GM12875 (cell line): ENCODE measurements at regions not wholly inside any gene's neighbourhood (a gene's known extent, or its start where the extent isn't known, plus 50 kb on each side); places are given as distances from the start of the nearest gene placed in this dataset.
"Not testable (repeated sequence)": the region's sequence is repeated elsewhere in the genome, so short reads cannot be mapped to it uniquely, and the experiment has no call there.

ENCODE experiments used
- H3K4me3 ChIP-seq: one replicate; pipeline ENCODE4 v1.5.1; 2011; ENCODE audit warnings: low read depth, low read length, control low read depth
- CTCF ChIP-seq: IDR thresholded peaks from 2 replicates; pipeline ENCODE4 v1.5.1; 2011; ENCODE audit warnings: low read depth, mild to moderate bottlenecking, control low read depth, inconsistent platforms, low read length, moderate library complexity, borderline replicate concordance; ENCODE audit not compliant: insufficient read depth

GRCh38 chr20:47985092-47985850, 200.0 kb upstream of the SULF2 start:
- no peak overlapping the region for H3K4me3 ChIP-seq
- no peak for TF ChIP-seq CTCF

DNA sequence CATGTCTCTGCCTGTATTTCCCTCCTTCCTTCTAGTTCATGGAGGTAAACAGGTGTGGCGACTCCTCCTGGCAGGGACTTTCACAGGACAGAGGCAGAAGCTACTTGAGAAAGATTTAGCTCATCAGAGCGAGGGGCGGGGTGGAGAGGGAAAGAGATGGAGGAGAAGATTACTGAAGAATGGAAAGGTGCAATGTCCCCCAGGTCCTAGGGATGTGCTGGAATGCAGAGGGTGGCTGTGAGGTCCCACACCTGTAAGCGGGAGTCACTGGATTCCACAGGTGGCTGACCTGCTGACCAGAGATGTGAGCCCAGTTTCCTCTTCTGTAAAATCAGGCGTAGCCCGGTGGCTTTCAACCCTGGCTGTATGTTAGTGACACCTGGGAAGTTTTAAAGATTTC, 199.2 kb upstream of the SULF2 start:
- TF ChIP-seq CTCF: no peak
- no peak overlapping the region for H3K4me3 ChIP-seq

DNA sequence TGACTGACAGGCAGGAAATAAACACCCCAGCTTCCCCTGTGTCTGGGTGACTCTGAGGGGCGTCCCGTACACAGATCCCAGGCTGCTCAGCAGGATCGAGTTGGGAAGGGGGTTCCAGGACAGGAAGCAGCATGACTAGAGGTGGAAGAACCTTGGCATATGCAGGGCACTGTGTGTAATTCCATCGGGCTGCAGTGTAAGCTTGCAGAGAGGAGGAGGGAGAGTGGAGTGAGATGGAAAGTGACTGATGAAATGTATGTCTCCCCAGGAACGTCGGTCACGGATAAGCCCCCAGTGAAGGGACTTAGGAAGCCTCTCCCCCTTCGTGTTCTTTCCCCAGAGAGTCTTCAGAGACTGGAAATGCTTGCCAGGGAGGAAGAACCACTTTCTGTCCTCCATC, 198.4 kb upstream of the SULF2 start:
- H3K4me3 ChIP-seq: not testable (repeated sequence)

- no peak overlapping the region for H3K4me3 ChIP-seq
These were observed 197.5 kb upstream of the SULF2 start for GRCh38 chr20:47982574-47983360.

DNA sequence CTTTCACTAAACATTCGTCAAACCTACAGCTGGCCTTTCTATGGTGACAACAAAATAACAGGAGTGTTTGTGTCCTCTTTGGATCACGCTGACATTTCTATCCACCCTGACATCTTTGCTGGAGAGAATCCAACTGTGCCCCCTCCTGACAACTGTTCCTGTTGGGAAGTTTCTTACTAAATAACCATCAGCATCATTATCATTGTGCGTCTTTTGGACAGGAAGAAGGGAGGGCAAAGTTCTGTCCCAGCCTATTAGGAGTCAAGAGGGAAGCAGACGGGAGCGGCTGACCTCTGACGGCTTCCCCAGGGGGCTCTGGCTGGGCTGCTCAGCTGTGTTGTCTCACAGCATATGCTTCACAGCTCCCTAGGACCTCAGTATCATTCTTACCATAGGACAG, 195.9 kb upstream of the SULF2 start:
- no peak overlapping the region for H3K4me3 ChIP-seq

More at GRCh38 chr20:47982574-47983360, 197.5 kb upstream of the SULF2 start:
- TF ChIP-seq CTCF: no peak

GRCh38 chr20:47980336-47981177, 195.3 kb upstream of the SULF2 start:
- no peak for TF ChIP-seq CTCF
- H3K4me3 ChIP-seq: no peak overlapping the region

More for the DNA sequence above, 195.9 kb upstream of the SULF2 start:
- no peak for TF ChIP-seq CTCF

DNA sequence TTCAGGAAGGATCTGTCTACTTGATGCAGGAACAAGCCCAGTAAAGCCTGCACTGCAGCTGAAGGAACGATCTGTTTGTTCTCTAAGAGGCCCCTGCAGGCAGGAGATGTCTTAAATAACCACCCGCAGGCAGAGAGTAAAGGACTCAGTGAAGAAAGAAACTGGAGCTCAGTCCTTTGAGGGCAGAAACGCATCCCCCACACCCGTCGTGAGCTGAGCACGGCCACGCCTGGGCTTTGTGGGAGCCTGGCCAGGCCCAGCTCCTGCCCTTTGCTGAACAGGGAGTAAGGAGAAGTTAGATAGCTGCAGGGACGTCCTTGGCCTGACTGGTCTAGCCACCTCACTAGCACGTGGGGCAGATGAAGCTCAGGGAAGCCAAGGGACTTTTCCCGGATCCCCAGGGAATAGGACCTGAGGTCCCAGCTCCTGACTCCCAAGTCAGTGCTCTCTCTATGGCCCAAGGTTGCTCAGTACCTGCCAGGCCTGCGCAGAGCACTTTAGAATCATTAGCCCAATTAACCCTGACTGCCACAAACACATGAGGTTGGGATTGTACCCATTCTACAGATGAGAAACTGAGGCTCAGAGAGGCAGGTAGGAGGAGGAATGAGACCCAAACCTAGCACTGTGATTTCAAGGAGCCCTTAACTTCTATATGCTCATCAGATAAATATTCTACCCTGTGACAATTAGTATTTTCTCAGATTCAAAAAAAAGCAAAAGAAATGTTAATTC, 194.2 kb upstream of the SULF2 start:
- not testable (repeated sequence) for H3K4me3 ChIP-seq

DNA sequence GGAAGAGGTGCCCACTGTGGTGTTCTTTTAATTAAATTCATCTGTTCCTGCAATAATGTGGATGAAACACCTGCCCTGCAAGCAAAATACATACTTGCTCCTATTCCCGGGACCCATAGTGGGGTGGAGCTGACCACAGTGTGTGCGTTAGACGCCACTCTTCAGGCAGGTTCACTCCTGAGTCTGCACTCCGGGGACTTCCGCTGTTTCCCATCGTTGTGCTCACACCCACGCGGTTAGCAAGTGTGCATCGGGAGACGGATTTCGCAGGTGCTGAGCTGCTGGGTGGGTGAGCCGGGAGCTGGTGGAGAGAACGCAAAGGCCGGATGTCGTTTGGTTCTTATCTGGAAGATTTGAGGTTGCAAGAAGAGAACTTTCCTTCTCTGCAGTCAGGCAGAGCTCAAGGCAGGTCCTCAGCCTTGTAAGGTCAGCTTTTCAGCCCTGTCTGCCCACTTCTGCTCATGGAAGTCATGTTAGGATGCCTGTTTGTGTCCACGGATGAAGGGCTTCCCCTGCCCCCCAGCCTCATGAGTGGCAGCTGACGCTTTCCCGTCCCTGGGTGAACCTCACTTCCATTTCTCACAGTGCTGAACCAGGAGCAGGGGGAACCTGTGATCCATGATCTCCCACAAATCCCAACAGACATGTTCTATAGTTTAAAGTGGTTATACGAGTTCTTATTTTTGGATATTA, 193.3 kb upstream of the SULF2 start:
- H3K4me3 ChIP-seq: not testable (repeated sequence)

- H3K4me3 ChIP-seq: not testable (repeated sequence)
These were observed 192.5 kb upstream of the SULF2 start for GRCh38 chr20:47977789-47978252.

DNA sequence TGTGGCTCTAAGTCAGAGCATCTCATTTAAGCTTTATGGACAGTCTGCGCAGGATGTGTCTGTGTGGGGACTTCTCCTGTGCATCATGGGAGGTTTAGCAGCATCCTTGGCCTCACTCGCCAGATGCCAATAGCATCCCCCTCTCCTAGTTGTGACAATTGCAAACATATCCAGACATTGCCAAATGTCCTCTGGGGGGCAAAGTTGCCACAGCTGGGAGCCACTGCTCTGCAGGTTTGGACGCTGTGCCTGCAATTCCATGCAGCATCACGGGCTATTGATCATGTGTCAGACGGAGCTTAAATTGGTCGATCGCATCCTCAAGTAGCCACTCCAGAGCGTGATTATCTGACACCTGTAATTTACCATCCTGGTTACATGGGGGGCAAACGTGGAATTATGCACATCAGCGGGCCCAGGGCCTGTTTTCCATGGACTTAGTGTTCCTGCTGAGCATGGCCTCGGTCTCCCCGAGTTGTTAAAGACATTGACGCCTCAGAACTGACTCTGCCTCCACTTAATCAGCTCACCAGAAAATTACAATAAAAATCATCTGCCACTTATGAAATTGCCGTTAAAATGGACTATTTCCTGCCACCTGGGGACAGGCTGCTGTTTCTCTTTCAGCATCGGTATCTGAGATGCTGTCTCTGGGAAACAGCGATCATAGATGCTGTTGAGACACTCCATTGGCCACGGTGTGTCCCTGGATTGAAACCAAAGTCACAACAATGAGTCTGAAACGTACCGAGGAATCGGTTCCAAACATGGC, 191.9 kb upstream of the SULF2 start:
- H3K4me3 ChIP-seq: not testable (repeated sequence)
